H1 (cell line): ENCODE measurements at regions not wholly inside any gene's neighbourhood (a gene's known extent, or its start where the extent isn't known, plus 50 kb on each side); places are given as distances from the start of the nearest gene placed in this dataset.

Source experiments
- CTCF ChIA-PET: fragments of 300-600 bp; sonication (Branson Sonifier 250); formaldehyde crosslinking; loops from one replicate; lab custom pipeline; 2021; ENCODE audit not compliant: partially characterized antibody; lab: Charles Lee
- POLR2A ChIA-PET: fragments of 300-600 bp; sonication (Branson Sonifier 250); formaldehyde crosslinking; loops from one replicate; lab custom pipeline; 2021; ENCODE audit warnings: inconsistent platforms; ENCODE audit not compliant: partially characterized antibody; lab: Charles Lee
- DNase-seq, 2 experiments: peaks; one replicate each; pipeline versions ENCODE4 v3.0.0 to v3.0.0-alpha.2; 2010 to 2022; ENCODE audit warnings: low spot score in 2 of 2, low read depth in 1 of 2, mixed read lengths in 1 of 2
- FAIRE-seq: peaks from 2 replicates; lab custom pipeline; 2011; peaks lifted over from hg19 to GRCh38; lab: Jason Lieb, UNC
- H2AFZ ChIP-seq: 2 replicates; pipeline ENCODE4 v1.8.1; 2012; ENCODE audit warnings: low read length, inconsistent platforms
- H2AK5ac ChIP-seq: 2 replicates; pipeline ENCODE4 v1.6.1; 2013; ENCODE audit warnings: low read depth, low read length
- H2BK120ac ChIP-seq: replicated peaks from 2 replicates; pipeline ENCODE3; 2013; ENCODE audit warnings: low read depth, low read length, inconsistent platforms
- H2BK12ac ChIP-seq: 2 replicates; pipeline ENCODE4 v1.6.1; 2013; ENCODE audit warnings: low read depth, low read length
- H2BK15ac ChIP-seq: 2 replicates; pipeline ENCODE4 v1.6.1; 2013; ENCODE audit warnings: low read length
- H2BK20ac ChIP-seq: 2 replicates; pipeline ENCODE4 v1.6.1; 2013; ENCODE audit warnings: low read length
- H2BK5ac ChIP-seq: 2 replicates; pipeline ENCODE4 v1.6.1; 2013; ENCODE audit warnings: low read depth, low read length
- H3K14ac ChIP-seq: 2 replicates; pipeline ENCODE4 v1.6.1; 2013; ENCODE audit warnings: inconsistent platforms; ENCODE audit not compliant: insufficient read length
- H3K18ac ChIP-seq: 2 replicates; pipeline ENCODE4 v1.6.1; 2013; ENCODE audit warnings: low read length; ENCODE audit errors: extremely low read depth
- H3K23ac ChIP-seq: 2 replicates; pipeline ENCODE4 v1.6.1; 2013; ENCODE audit warnings: inconsistent platforms; ENCODE audit not compliant: insufficient read length
- H3K23me2 ChIP-seq: 2 replicates; pipeline ENCODE4 v1.6.1; 2013; ENCODE audit warnings: low read depth, low read length
- H3K27ac ChIP-seq: 2 replicates; pipeline ENCODE4 v1.6.1; 2011; ENCODE audit warnings: low read depth, low read length, inconsistent platforms
- H3K27me3 ChIP-seq, 4 experiments: replicated peaks in 1 of 4; 1 replicate in 1 of 4; 2 replicates in 3 of 4; pipeline versions ENCODE4 v1.6.1 to v1.8.1; 2011 to 2013; ENCODE audit warnings: low read length in 3 of 4, mild to moderate bottlenecking in 3 of 4, inconsistent platforms in 2 of 4, mixed read lengths in 2 of 4, moderate library complexity in 1 of 4; ENCODE audit not compliant: control insufficient read depth in 3 of 4, insufficient read depth in 3 of 4; ENCODE audit errors: extremely low read depth in 1 of 4
- H3K36me3 ChIP-seq, 4 experiments: 2 replicates each; pipeline versions ENCODE4 v1.6.1 to v1.8.1; 2011 to 2013; ENCODE audit warnings: mild to moderate bottlenecking in 4 of 4, low read length in 3 of 4, moderate library complexity in 2 of 4, control low read depth in 1 of 4, inconsistent platforms in 1 of 4; ENCODE audit not compliant: insufficient read depth in 4 of 4, control insufficient read depth in 2 of 4
- H3K4ac ChIP-seq: replicated peaks from 2 replicates; pipeline ENCODE3; 2013; ENCODE audit warnings: low read length, low read depth, mixed read lengths, inconsistent platforms; ENCODE audit not compliant: insufficient read length
- H3K4me1 ChIP-seq, 4 experiments: replicated peaks in 1 of 4; 1 replicate in 1 of 4; 2 replicates in 3 of 4; pipeline versions ENCODE4 v1.6.1 to v1.8.1; 2011 to 2013; ENCODE audit warnings: low read length in 3 of 4, inconsistent platforms in 2 of 4, mixed read lengths in 1 of 4; ENCODE audit not compliant: insufficient read depth in 4 of 4, control insufficient read depth in 3 of 4
- H3K4me2 ChIP-seq, 2 experiments: 2 replicates each; pipeline versions ENCODE4 v1.6.1 to v1.8.1; 2011 to 2013; ENCODE audit warnings: low read depth in 2 of 2, low read length in 2 of 2, control low read depth in 1 of 2, inconsistent platforms in 1 of 2, mild to moderate bottlenecking in 1 of 2; ENCODE audit not compliant: insufficient read depth in 1 of 2
- H3K4me3 ChIP-seq, 4 experiments: fragments of 200-600, 300-600 bp in 1 of 4; sonication (generic), shearing (Covaris generic), sonication (Bioruptor Twin) in 1 of 4; 2 replicates each; pipeline versions ENCODE4 v1.5.1 to v1.8.1; 2011 to 2016; ENCODE audit warnings: low read length in 4 of 4, low read depth in 3 of 4, control low read depth in 2 of 4, inconsistent platforms in 2 of 4, mild to moderate bottlenecking in 2 of 4, mixed read lengths in 1 of 4, moderate library complexity in 1 of 4; ENCODE audit not compliant: insufficient read depth in 2 of 4; ENCODE audit errors: extremely low read depth in 1 of 4
- H3K56ac ChIP-seq: replicated peaks from 2 replicates; pipeline ENCODE3; 2013; ENCODE audit warnings: low read depth, mild to moderate bottlenecking, mixed read lengths, low read length, inconsistent platforms; ENCODE audit not compliant: insufficient read length
- H3K79me1 ChIP-seq: 2 replicates; pipeline ENCODE4 v1.6.1; 2013; ENCODE audit warnings: low read depth, low read length, control low read depth
- H3K79me2 ChIP-seq, 2 experiments: 2 replicates each; pipeline versions ENCODE4 v1.6.1 to v1.8.1; 2012 to 2013; ENCODE audit warnings: low read length in 2 of 2, mild to moderate bottlenecking in 2 of 2, inconsistent platforms in 1 of 2; ENCODE audit not compliant: insufficient read depth in 2 of 2, control insufficient read depth in 1 of 2
- H3K9ac ChIP-seq, 4 experiments: replicated peaks in 1 of 4; 1 replicate in 1 of 4; 2 replicates in 3 of 4; pipeline versions ENCODE4 v1.6.1 to v1.8.1; 2011 to 2013; ENCODE audit warnings: low read depth in 3 of 4, low read length in 3 of 4, control low read depth in 2 of 4, mild to moderate bottlenecking in 2 of 4, moderate library complexity in 2 of 4, inconsistent platforms in 1 of 4; ENCODE audit errors: extremely low read depth in 1 of 4
- H3K9me3 ChIP-seq, 2 experiments: 2 replicates each; pipeline versions ENCODE4 v1.6.1 to v1.8.1; 2012 to 2013; ENCODE audit warnings: mild to moderate bottlenecking in 2 of 2, moderate library complexity in 2 of 2, control low read depth in 1 of 2, inconsistent platforms in 1 of 2, low read depth in 1 of 2, low read length in 1 of 2, mixed read lengths in 1 of 2; ENCODE audit not compliant: insufficient read depth in 2 of 2
- H4K20me1 ChIP-seq, 2 experiments: replicated peaks in 1 of 2; 2 replicates each; pipeline versions ENCODE3 to v1.8.1; 2011 to 2013; ENCODE audit warnings: inconsistent platforms in 2 of 2, low read length in 2 of 2, mild to moderate bottlenecking in 1 of 2; ENCODE audit not compliant: insufficient read depth in 2 of 2, control insufficient read depth in 1 of 2
- H4K5ac ChIP-seq: 2 replicates; pipeline ENCODE4 v1.6.1; 2013; ENCODE audit warnings: low read length, low read depth, mixed read lengths, inconsistent platforms; ENCODE audit not compliant: insufficient read length
- H4K8ac ChIP-seq: 2 replicates; pipeline ENCODE4 v1.8.0; 2013; ENCODE audit warnings: mild to moderate bottlenecking, moderate library complexity, low read length, inconsistent platforms; ENCODE audit not compliant: insufficient read depth; ENCODE audit errors: extremely low read depth
- H4K91ac ChIP-seq: replicated peaks from 2 replicates; pipeline ENCODE3; 2013; ENCODE audit warnings: low read length, mixed read lengths, inconsistent platforms; ENCODE audit not compliant: insufficient read length
- ATF3 ChIP-seq: IDR thresholded peaks from 2 replicates; pipeline ENCODE4 v1.6.1; 2011; ENCODE audit warnings: low read depth, mild to moderate bottlenecking, low read length; ENCODE audit not compliant: insufficient read depth
- CBX8 ChIP-seq: fragments of 300-800, 300-1000 bp; sonication (generic); IDR thresholded peaks from 2 replicates; pipeline ENCODE4 v1.7.1; 2016; ENCODE audit warnings: low read depth, low read length, borderline replicate concordance
- EGR1 ChIP-seq: IDR thresholded peaks from 2 replicates; pipeline ENCODE4 v1.6.1; 2011; ENCODE audit warnings: low read depth, low read length, borderline replicate concordance
- GTF2F1 ChIP-seq: IDR thresholded peaks from 2 replicates; pipeline ENCODE4 v1.6.1; 2012; ENCODE audit warnings: low read depth, low read length, improper control_type of control experiment, borderline replicate concordance
- NRF1 ChIP-seq: IDR thresholded peaks from 2 replicates; pipeline ENCODE4 v1.6.1; 2011; ENCODE audit warnings: mild to moderate bottlenecking, low read depth, low read length, improper control_type of control experiment
- POLR2A ChIP-seq, 2 experiments: IDR thresholded peaks; 1 replicate in 1 of 2; 2 replicates in 1 of 2; pipeline ENCODE4 v1.6.1; 2011; ENCODE audit warnings: low read depth in 2 of 2, low read length in 2 of 2, mild to moderate bottlenecking in 2 of 2; ENCODE audit errors: control extremely low read depth in 1 of 2
- SAP30 ChIP-seq: fragments of 300-600 bp; sonication (generic); IDR thresholded peaks from 2 replicates; pipeline ENCODE4 v1.7.1; 2012; ENCODE audit warnings: low read length, moderate library complexity, mild to moderate bottlenecking, inconsistent platforms; ENCODE audit not compliant: insufficient read depth, insufficient replicate concordance
- SIX5 ChIP-seq: IDR thresholded peaks from 2 replicates; pipeline ENCODE4 v1.6.1; 2011; ENCODE audit warnings: mild to moderate bottlenecking, low read depth, low read length
- TF ChIP-seq, protein P1 (sequence below): IDR thresholded peaks from 2 replicates; pipeline ENCODE4 v1.6.1; 2012; ENCODE audit warnings: low read length, inconsistent platforms
- TF ChIP-seq, protein P2 (sequence below), 3 experiments: IDR thresholded peaks; 1 replicate in 2 of 3; 2 replicates in 1 of 3; pipeline versions ENCODE4 v1.5.1 to v1.6.1; 2011; ENCODE audit warnings: low read length in 3 of 3, mild to moderate bottlenecking in 3 of 3, inconsistent platforms in 2 of 3, low read depth in 1 of 3, moderate library complexity in 1 of 3; ENCODE audit not compliant: insufficient read depth in 1 of 3; ENCODE audit errors: control extremely low read depth in 1 of 3

- Histone ChIP-seq H3K14ac (no peak overlapping the region), H3K4me2 (no peak overlapping the region), H3K79me2 (no peaks in the 10 kb centered on the region), H3K56ac (no peak overlapping the region), H3K27ac (no peak overlapping the region), H3K9ac (no peak overlapping the region), H2BK5ac (no peak overlapping the region), H3K79me1 (no peaks in the 10 kb centered on the region), H3K23ac (no peak overlapping the region), H3K18ac (no peak overlapping the region), H2BK15ac (no peak overlapping the region), H3K4ac (no peak overlapping the region), H4K8ac (no peak overlapping the region), H3K27me3 (no peaks in the 10 kb centered on the region), H3K36me3 (no peaks in the 10 kb centered on the region), H3K4me1 (no peaks in the 10 kb centered on the region), H3K4me3 (no peak overlapping the region), H2BK120ac (no peak overlapping the region), H4K91ac (no peak overlapping the region), H4K5ac (no peak overlapping the region), H2BK12ac (no peak overlapping the region), H2AFZ (no peak overlapping the region), H3K9me3 (no peaks in the 10 kb centered on the region), H2BK20ac (no peak overlapping the region), H3K23me2 (no peaks in the 10 kb centered on the region), H4K20me1 (no peaks in the 10 kb centered on the region), H2AK5ac (no peak overlapping the region)
- FAIRE-seq (no peak), DNase-seq (no peak)
- TF ChIP-seq SAP30 (no peak), NRF1 (no peak), CBX8 (no peak), ATF3 (no peak), EGR1 (no peak), GTF2F1 (no peak), SIX5 (no peak), POLR2A (IDR thresholded peaks at IDR 0.05; ENCODE audit: control extremely low read depth in 1 of 2, low read depth in 2 of 2, low read length in 2 of 2) (no peak)
- TF ChIP-seq, protein P1, sequence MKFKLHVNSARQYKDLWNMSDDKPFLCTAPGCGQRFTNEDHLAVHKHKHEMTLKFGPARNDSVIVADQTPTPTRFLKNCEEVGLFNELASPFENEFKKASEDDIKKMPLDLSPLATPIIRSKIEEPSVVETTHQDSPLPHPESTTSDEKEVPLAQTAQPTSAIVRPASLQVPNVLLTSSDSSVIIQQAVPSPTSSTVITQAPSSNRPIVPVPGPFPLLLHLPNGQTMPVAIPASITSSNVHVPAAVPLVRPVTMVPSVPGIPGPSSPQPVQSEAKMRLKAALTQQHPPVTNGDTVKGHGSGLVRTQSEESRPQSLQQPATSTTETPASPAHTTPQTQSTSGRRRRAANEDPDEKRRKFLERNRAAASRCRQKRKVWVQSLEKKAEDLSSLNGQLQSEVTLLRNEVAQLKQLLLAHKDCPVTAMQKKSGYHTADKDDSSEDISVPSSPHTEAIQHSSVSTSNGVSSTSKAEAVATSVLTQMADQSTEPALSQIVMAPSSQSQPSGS: no peak
- TF ChIP-seq, protein P2, sequence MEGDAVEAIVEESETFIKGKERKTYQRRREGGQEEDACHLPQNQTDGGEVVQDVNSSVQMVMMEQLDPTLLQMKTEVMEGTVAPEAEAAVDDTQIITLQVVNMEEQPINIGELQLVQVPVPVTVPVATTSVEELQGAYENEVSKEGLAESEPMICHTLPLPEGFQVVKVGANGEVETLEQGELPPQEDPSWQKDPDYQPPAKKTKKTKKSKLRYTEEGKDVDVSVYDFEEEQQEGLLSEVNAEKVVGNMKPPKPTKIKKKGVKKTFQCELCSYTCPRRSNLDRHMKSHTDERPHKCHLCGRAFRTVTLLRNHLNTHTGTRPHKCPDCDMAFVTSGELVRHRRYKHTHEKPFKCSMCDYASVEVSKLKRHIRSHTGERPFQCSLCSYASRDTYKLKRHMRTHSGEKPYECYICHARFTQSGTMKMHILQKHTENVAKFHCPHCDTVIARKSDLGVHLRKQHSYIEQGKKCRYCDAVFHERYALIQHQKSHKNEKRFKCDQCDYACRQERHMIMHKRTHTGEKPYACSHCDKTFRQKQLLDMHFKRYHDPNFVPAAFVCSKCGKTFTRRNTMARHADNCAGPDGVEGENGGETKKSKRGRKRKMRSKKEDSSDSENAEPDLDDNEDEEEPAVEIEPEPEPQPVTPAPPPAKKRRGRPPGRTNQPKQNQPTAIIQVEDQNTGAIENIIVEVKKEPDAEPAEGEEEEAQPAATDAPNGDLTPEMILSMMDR (IDR thresholded peaks at IDR 0.05; ENCODE audit: control extremely low read depth in 1 of 3, insufficient read depth in 1 of 3, low read depth in 1 of 3, low read length in 3 of 3): no peak
- POLR2A ChIA-PET: no interaction called here
- CTCF ChIA-PET: interaction anchor here (2.1 to 2.8 kb wide), 2 partner anchors 27 to 151 kb away, joined by 12 to 16 read pairs; no protein-coding TSS in a partner anchor
These were observed 130.8 kb upstream of the ACSL4 start for GRCh38 chrX:109863811-109864210.
